ENCODE measurements at regions not wholly inside any gene's neighbourhood (a gene's known extent, or its start where the extent isn't known, plus 50 kb on each side); places are given as distances from the start of the nearest gene placed in this dataset.

DNA sequence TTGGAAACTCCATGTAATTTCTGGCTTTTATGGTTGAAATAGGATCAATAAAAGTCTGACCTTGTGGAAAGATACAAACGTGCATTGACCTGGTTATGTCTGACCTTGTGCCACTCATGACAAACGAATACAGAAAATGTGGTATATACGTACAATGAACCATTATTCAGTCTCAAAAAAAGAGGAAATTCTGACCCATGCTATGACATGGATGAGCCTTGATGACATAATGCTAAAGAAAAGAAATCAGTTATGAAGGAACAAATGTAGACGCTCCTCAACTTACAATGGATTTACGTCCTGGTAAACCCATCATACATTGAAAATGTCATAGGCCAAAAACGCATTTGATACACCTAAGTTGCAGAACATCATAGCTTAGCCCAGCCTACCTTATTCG lies 309.7 kb upstream of the SULF2 start:
- CTCF ChIA-PET = no interaction called here
- no TSS peak for BruUV-seq (replicated peaks)
- Histone ChIP-seq H3K4me3 (no peak overlapping the region), H3K9me2 (ENCODE audit: insufficient read depth) (no peaks in the 10 kb centered on the region), H3K79me2 (ENCODE audit: low read depth) (no peaks in the 10 kb centered on the region), H3K36me3 (ENCODE audit: low read depth) (no peaks in the 10 kb centered on the region), H3K9me3 (ENCODE audit: insufficient read depth, low read depth) (no peaks in the 10 kb centered on the region), H3K27ac (no peak overlapping the region), H4K20me1 (ENCODE audit: insufficient read depth) (no peaks in the 10 kb centered on the region), H3K27me3 (ENCODE audit: insufficient read depth, low read depth) (no peaks in the 10 kb centered on the region), H2AFZ (no peak overlapping the region), H3F3A (ENCODE audit: insufficient read depth, low read depth) (peaks cover 15% of the 10 kb centered on the region; the same call in 1 of the 2 replicates), H3K4me2 (no peak overlapping the region), H3K4me1 (replicated peaks; ENCODE audit: insufficient read depth) (peaks cover 4% of the 10 kb centered on the region; the same call in 1 of the 2 replicates)
- POLR2A ChIA-PET (ENCODE audit: unreplicated experiment) = no interaction called here
- DNase-seq = no peak
- intact Hi-C loops (cut with micrococcal nuclease; ENCODE audit: unreplicated experiment) = no loop called here
- TF ChIP-seq, protein P1, sequence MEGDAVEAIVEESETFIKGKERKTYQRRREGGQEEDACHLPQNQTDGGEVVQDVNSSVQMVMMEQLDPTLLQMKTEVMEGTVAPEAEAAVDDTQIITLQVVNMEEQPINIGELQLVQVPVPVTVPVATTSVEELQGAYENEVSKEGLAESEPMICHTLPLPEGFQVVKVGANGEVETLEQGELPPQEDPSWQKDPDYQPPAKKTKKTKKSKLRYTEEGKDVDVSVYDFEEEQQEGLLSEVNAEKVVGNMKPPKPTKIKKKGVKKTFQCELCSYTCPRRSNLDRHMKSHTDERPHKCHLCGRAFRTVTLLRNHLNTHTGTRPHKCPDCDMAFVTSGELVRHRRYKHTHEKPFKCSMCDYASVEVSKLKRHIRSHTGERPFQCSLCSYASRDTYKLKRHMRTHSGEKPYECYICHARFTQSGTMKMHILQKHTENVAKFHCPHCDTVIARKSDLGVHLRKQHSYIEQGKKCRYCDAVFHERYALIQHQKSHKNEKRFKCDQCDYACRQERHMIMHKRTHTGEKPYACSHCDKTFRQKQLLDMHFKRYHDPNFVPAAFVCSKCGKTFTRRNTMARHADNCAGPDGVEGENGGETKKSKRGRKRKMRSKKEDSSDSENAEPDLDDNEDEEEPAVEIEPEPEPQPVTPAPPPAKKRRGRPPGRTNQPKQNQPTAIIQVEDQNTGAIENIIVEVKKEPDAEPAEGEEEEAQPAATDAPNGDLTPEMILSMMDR (conservative IDR thresholded peaks at IDR 0.05) = no peak
- TF ChIP-seq EZH2 (IDR thresholded peaks at IDR 0.05; ENCODE audit: low read depth) = no peak

DNA sequence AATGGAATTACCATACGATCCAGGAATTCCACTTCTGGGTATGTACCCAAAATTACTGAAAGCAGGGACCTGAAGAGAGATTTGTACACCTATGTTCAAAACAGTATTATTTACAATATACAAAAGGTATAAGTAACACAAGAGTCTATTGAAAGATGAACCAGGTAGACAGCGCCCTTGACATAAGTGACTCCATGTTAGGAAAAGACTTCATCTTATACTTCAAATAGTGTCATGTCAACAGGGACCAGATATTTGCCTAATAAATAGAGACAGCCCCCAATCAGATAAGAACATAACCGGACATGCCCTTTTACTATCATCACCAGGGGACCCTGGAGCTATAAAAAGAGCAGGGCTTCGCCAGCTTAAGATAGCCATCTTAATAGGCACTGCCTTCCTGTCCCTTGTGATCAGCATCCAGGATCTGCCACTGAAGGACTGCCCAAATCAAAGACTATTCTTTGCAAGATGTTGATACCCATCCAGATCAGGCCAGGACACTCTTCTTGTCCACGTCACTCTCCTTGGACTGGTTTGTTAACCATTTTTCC lies 309.0 kb upstream of the SULF2 start:
- no peaks in the 10 kb centered on the region for H3K79me2 ChIP-seq (ENCODE audit: low read depth)
- no peaks in the 10 kb centered on the region for H3K9me2 ChIP-seq (ENCODE audit: insufficient read depth)
- H3K27ac ChIP-seq = no peak overlapping the region
- no peaks in the 10 kb centered on the region for H3K27me3 ChIP-seq (ENCODE audit: insufficient read depth, low read depth)
- ChIA-PET POLR2A (ENCODE audit: unreplicated experiment) (no interaction called here), CTCF (no interaction called here)
- H3K4me2 ChIP-seq = no peak overlapping the region
- no peaks in the 10 kb centered on the region for H3K36me3 ChIP-seq (ENCODE audit: low read depth)
- 0 out of 2 replicates have a peak, but pooled peaks cover 2% of the 10 kb centered on the region for H3K4me1 ChIP-seq (replicated peaks; ENCODE audit: insufficient read depth)
- intact Hi-C loops (cut with micrococcal nuclease; ENCODE audit: unreplicated experiment) = no loop called here
- H4K20me1 ChIP-seq (ENCODE audit: insufficient read depth) = no peaks in the 10 kb centered on the region
- no peak overlapping the region for H3K4me3 ChIP-seq
- H3F3A ChIP-seq (ENCODE audit: insufficient read depth, low read depth) = peaks cover 10% of the 10 kb centered on the region; the same call in 1 of the 2 replicates
- no peaks in the 10 kb centered on the region for H3K9me3 ChIP-seq (ENCODE audit: insufficient read depth, low read depth)
- no peak for DNase-seq
- H2AFZ ChIP-seq = no peak overlapping the region
- TF ChIP-seq, protein P1 (conservative IDR thresholded peaks at IDR 0.05) = no peak
- TF ChIP-seq EZH2 (IDR thresholded peaks at IDR 0.05; ENCODE audit: low read depth) = no peak
- no TSS peak for BruUV-seq (replicated peaks)

DNA sequence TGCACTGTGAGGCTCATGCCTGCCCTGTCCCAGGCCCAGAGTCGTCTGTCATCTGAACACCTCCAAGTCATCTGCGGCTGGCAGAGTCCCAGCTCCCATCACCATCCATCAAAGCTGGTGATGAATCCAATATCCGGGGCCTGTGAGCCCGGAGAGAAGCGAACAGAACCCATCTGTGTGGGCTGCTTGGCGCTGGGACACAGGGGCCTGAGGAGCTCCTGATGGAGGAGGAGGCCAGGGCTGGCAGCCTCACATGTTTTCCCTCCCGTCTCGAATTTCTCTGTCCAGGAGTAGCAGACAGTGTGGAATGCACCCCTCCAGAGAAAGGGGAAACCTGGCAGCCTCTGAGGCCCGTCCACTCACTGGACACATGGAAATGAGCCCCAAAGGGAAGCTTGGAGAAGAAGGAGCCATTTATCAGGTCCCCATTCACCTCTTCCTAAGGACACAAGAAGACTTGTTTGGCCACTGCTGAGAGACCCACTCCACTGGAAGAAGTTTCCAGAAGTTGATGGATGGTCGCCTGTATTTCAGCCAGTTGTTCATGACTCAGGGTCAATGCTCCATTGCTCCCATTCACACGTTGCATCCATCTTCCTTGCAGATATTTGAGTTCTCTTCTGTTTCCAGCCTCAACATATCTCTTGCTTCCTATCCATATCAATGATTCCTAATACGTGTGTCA lies 307.5 kb upstream of the SULF2 start:
- Histone ChIP-seq H3K4me3 (no peak overlapping the region), H4K20me1 (ENCODE audit: insufficient read depth) (no peaks in the 10 kb centered on the region), H3K27ac (no peak overlapping the region), H3K9me2 (ENCODE audit: insufficient read depth) (no peaks in the 10 kb centered on the region), H2AFZ (no peak overlapping the region), H3K27me3 (ENCODE audit: insufficient read depth, low read depth) (no peaks in the 10 kb centered on the region), H3F3A (ENCODE audit: insufficient read depth, low read depth) (no peaks in the 10 kb centered on the region), H3K4me1 (replicated peaks; ENCODE audit: insufficient read depth) (0 out of 2 replicates have a peak, but pooled peaks cover 5% of the 10 kb centered on the region), H3K36me3 (ENCODE audit: low read depth) (no peaks in the 10 kb centered on the region), H3K4me2 (no peak overlapping the region), H3K79me2 (ENCODE audit: low read depth) (no peaks in the 10 kb centered on the region), H3K9me3 (ENCODE audit: insufficient read depth, low read depth) (no peaks in the 10 kb centered on the region)
- DNase-seq = no peak
- TF ChIP-seq, protein P1 (conservative IDR thresholded peaks at IDR 0.05) = no peak
- no peak for TF ChIP-seq EZH2 (IDR thresholded peaks at IDR 0.05; ENCODE audit: low read depth)
- ChIA-PET POLR2A (ENCODE audit: unreplicated experiment) (interaction anchor here (0.6 kb wide), 1 partner anchor 35 kb away, joined by 5 read pairs; no protein-coding TSS in a partner anchor), CTCF (no interaction called here)
- no TSS peak for BruUV-seq (replicated peaks)
- intact Hi-C loops (cut with micrococcal nuclease; ENCODE audit: unreplicated experiment) = no loop called here
